Lower leg skin (tissue), 4 donors: ENCODE measurements at regions not wholly inside any gene's neighbourhood (a gene's known extent, or its start where the extent isn't known, plus 50 kb on each side); places are given as distances from the start of the nearest gene placed in this dataset.
"Not testable (repeated sequence)": the region's sequence is repeated elsewhere in the genome, so short reads cannot be mapped to it uniquely, and the experiment has no call there.

Source experiments
- DNase-seq, 2 donors: peaks; one replicate each; pipeline ENCODE4 v3.0.0-alpha.2; 2019; ENCODE audit warnings: low spot score in 2 of 2
- H3K4me3 ChIP-seq: fragments of 200-600 bp; sonication (generic); 2 replicates; pipeline ENCODE4 v1.5.1; 2017; ENCODE audit warnings: mild to moderate bottlenecking, low read depth; ENCODE audit not compliant: poor library complexity, severe bottlenecking
- CTCF ChIP-seq, 3 donors: fragments of 450-650 bp; IDR thresholded peaks; one replicate each; pipeline ENCODE4 v1.5.1; 2016; ENCODE audit warnings: antibody characterized with exemption in 3 of 3, mild to moderate bottlenecking in 3 of 3, moderate library complexity in 2 of 3
- POLR2A ChIP-seq, 2 donors: fragments of 450-650 bp; IDR thresholded peaks; one replicate each; pipeline ENCODE4 v1.6.1; 2016 to 2017; ENCODE audit warnings: antibody characterized with exemption in 2 of 2, mild to moderate bottlenecking in 1 of 2, moderate library complexity in 1 of 2
- WGBS, 2 donors: methylation state at CpG; one replicate each; pipeline ENCODE4 v1.1.5; 2018; 5-methylcytosine and 5-hydroxymethylcytosine counted together
- intact Hi-C: fragments of 100-400 bp; cut with DNase I; formaldehyde crosslinking; loops from one replicate; pipeline ENCODE4 v1.15.0; 2023; ENCODE audit warnings: low total_unique reads

GRCh38 chr20:57819691-57820380, 110.0 kb upstream of the PMEPA1 start:
- intact Hi-C loops, result no loop called here
- H3K4me3 ChIP-seq, result no peak overlapping the region
- WGBS, 2 donors, result 71 to 72% methylated on average over 4 of the region's 4 CpGs
- no peak for TF ChIP-seq CTCF (IDR thresholded peaks at IDR 0.05)
- no peak for TF ChIP-seq POLR2A (IDR thresholded peaks at IDR 0.05)
- DNase-seq, result no peak

GRCh38 chr20:57819291-57819690, 109.5 kb upstream of the PMEPA1 start:
- TF ChIP-seq POLR2A (IDR thresholded peaks at IDR 0.05), result no peak
- DNase-seq, result no peak
- 80 to 94% methylated on average over 1 to 11 of the region's 11 CpGs for WGBS, 2 donors
- intact Hi-C loops, result no loop called here
- no peak overlapping the region for H3K4me3 ChIP-seq

- no peak for DNase-seq
- H3K4me3 ChIP-seq, result no peak overlapping the region
- intact Hi-C loops, result no loop called here
- 44 to 52% methylated on average over 12 of the region's 12 CpGs for WGBS, 2 donors
- TF ChIP-seq CTCF (IDR thresholded peaks at IDR 0.05) (no peak), POLR2A (IDR thresholded peaks at IDR 0.05) (no peak)
Observed at GRCh38 chr20:57818418-57819181, 108.8 kb upstream of the PMEPA1 start.

- TF ChIP-seq POLR2A (IDR thresholded peaks at IDR 0.05) (no peak), CTCF (IDR thresholded peaks at IDR 0.05) (no peak)
- 70 to 97% methylated on average over 4 of the region's 4 CpGs for WGBS, 2 donors
- DNase-seq, result no peak
- no peak overlapping the region for H3K4me3 ChIP-seq
- intact Hi-C loops, result no loop called here
Observed at GRCh38 chr20:57815405-57815804, 105.6 kb upstream of the PMEPA1 start.

GRCh38 chr20:57814529-57814928, 104.7 kb upstream of the PMEPA1 start:
- WGBS, 2 donors, result 78 to 95% methylated on average over 6 of the region's 6 CpGs
- intact Hi-C loops, result no loop called here
- no peak for TF ChIP-seq CTCF (IDR thresholded peaks at IDR 0.05)
- no peak for TF ChIP-seq POLR2A (IDR thresholded peaks at IDR 0.05)
- H3K4me3 ChIP-seq, result no peak overlapping the region
- DNase-seq, result no peak

GRCh38 chr20:57813509-57814269, 103.9 kb upstream of the PMEPA1 start:
- H3K4me3 ChIP-seq, result no peak overlapping the region
- intact Hi-C loops, result no loop called here
- DNase-seq, result no peak
- TF ChIP-seq POLR2A (IDR thresholded peaks at IDR 0.05), result no peak
- TF ChIP-seq CTCF (IDR thresholded peaks at IDR 0.05), result no peak
- 79 to 89% methylated on average over 4 to 6 of the region's 6 CpGs for WGBS, 2 donors

GRCh38 chr20:57812632-57813031, 102.8 kb upstream of the PMEPA1 start:
- 82 to 85% methylated on average over 4 of the region's 4 CpGs for whole genome bisulfite sequencing, 2 donors

More at GRCh38 chr20:57812632-57813031, 102.8 kb upstream of the PMEPA1 start:
- DNase-seq, H3K4me3 ChIP-seq, intact Hi-C loops: not testable (repeated sequence)
